Karpas-422 (cell line): ENCODE measurements at regions not wholly inside any gene's neighbourhood (a gene's known extent, or its start where the extent isn't known, plus 50 kb on each side); places are given as distances from the start of the nearest gene placed in this dataset.
A peak's percentile ranks its signal among the peaks of the same experiment; 100 is the strongest.

Experiments used
- DNase-seq: peaks from one replicate; pipeline ENCODE4 v3.0.0-alpha.2; 2015
- H2AFZ ChIP-seq: fragments of 200-600 bp; sonication (generic); 2 replicates; pipeline ENCODE4 v1.6.1; 2014; ENCODE audit warnings: antibody characterized with exemption, low read length, mixed read lengths
- H3K27ac ChIP-seq: fragments of 200-600 bp; sonication (generic); 2 replicates; pipeline ENCODE4 v1.5.1; 2014; ENCODE audit warnings: mild to moderate bottlenecking, low read length, moderate library complexity
- H3K27me3 ChIP-seq: fragments of 200-600 bp; sonication (generic); 2 replicates; pipeline ENCODE4 v1.6.1; 2014; ENCODE audit warnings: low read length, mixed read lengths
- H3K36me3 ChIP-seq: fragments of 200-600 bp; sonication (generic); 2 replicates; pipeline ENCODE4 v1.6.1; 2014; ENCODE audit warnings: low read length, mixed read lengths; ENCODE audit not compliant: insufficient read depth
- H3K4me1 ChIP-seq: fragments of 200-600 bp; sonication (generic); 2 replicates; pipeline ENCODE4 v1.6.1; 2014; ENCODE audit warnings: mild to moderate bottlenecking, low read length, mixed read lengths
- H3K4me2 ChIP-seq: fragments of 200-600 bp; sonication (generic); 2 replicates; pipeline ENCODE4 v1.6.1; 2014; ENCODE audit warnings: low read length, low read depth, mild to moderate bottlenecking; ENCODE audit not compliant: poor library complexity, severe bottlenecking
- H3K4me3 ChIP-seq: fragments of 200-600 bp; sonication (generic); 2 replicates; pipeline ENCODE4 v1.5.1; 2014; ENCODE audit warnings: mild to moderate bottlenecking, antibody characterized with exemption, low read length, mixed read lengths
- H3K79me2 ChIP-seq: fragments of 200-600 bp; sonication (generic); 2 replicates; pipeline ENCODE4 v1.6.1; 2014; ENCODE audit warnings: mild to moderate bottlenecking, low read length, mixed read lengths
- H3K9ac ChIP-seq: fragments of 200-600 bp; sonication (generic); 2 replicates; pipeline ENCODE4 v1.6.0; 2014; ENCODE audit warnings: low read length
- H3K9me2 ChIP-seq: fragments of 200-600 bp; sonication (generic), shearing (Covaris generic); replicated peaks from 2 replicates; pipeline ENCODE4 v1.6.0; 2014; ENCODE audit warnings: mild to moderate bottlenecking, low read length, moderate library complexity; ENCODE audit not compliant: insufficient read depth
- H3K9me3 ChIP-seq: fragments of 300-700, 200-600 bp; sonication (generic); 2 replicates; pipeline ENCODE4 v1.6.1; 2014; ENCODE audit warnings: low read length, mixed read lengths
- H4K20me1 ChIP-seq: fragments of 200-600 bp; sonication (generic); 2 replicates; pipeline ENCODE4 v1.6.1; 2014; ENCODE audit warnings: mild to moderate bottlenecking, antibody characterized with exemption, low read length, low read depth; ENCODE audit not compliant: insufficient read depth

DNA sequence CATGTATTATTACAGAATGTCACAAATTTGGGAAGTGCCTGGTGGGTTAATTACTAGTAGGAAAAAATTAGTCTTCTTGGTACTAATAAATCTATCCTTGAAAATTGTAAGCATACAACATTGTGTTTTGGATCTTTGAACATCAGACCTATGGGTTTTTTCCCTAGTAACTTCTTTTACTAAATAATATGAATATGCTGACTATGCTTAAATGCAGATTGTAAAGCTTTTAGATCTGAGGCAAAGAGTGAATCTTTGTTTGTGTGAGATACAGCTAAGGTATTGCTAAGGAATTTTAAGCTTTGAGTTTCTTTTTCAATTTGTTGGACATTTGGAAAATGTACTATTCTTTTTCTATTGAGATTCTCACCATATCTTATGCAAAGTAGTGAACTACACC lies 390.6 kb upstream of the CCNH start:
- H4K20me1 ChIP-seq = no peaks in the 10 kb centered on the region
- H3K9me2 ChIP-seq = no peaks in the 10 kb centered on the region
- no peak overlapping the region for H3K4me3 ChIP-seq
- H3K4me1 ChIP-seq = no peaks in the 10 kb centered on the region
- DNase-seq = no peak
- H3K27ac ChIP-seq = no peak overlapping the region
- no peak overlapping the region for H3K4me2 ChIP-seq
- no peaks in the 10 kb centered on the region; the same call in 1 of the 2 replicates for H3K9me3 ChIP-seq
- no peaks in the 10 kb centered on the region for H3K79me2 ChIP-seq
- no peaks in the 10 kb centered on the region for H3K27me3 ChIP-seq
- H2AFZ ChIP-seq = no peak overlapping the region
- no peak overlapping the region for H3K9ac ChIP-seq
- no peaks in the 10 kb centered on the region for H3K36me3 ChIP-seq

GRCh38 chr5:87791869-87792268 lies 379.1 kb upstream of the CCNH start:
- no peak overlapping the region for H3K4me2 ChIP-seq
- H3K27me3 ChIP-seq = no peaks in the 10 kb centered on the region
- no peak overlapping the region for H2AFZ ChIP-seq
- H3K9me2 ChIP-seq = no peaks in the 10 kb centered on the region
- no peak for DNase-seq
- no peaks in the 10 kb centered on the region for H3K9me3 ChIP-seq
- H3K36me3 ChIP-seq = no peaks in the 10 kb centered on the region
- H4K20me1 ChIP-seq = no peaks in the 10 kb centered on the region
- no peaks in the 10 kb centered on the region for H3K79me2 ChIP-seq
- no peak overlapping the region for H3K9ac ChIP-seq
- no peaks in the 10 kb centered on the region for H3K4me1 ChIP-seq
- no peak overlapping the region for H3K4me3 ChIP-seq
- H3K27ac ChIP-seq = no peak overlapping the region

GRCh38 chr5:87788416-87788815 lies 375.7 kb upstream of the CCNH start:
- Histone ChIP-seq H3K79me2 (no peaks in the 10 kb centered on the region), H3K4me2 (no peak overlapping the region), H3K27ac (no peak overlapping the region), H3K9me3 (no peaks in the 10 kb centered on the region), H3K36me3 (no peaks in the 10 kb centered on the region), H3K9ac (no peak overlapping the region), H3K4me3 (no peak overlapping the region), H3K4me1 (no peaks in the 10 kb centered on the region), H3K9me2 (no peaks in the 10 kb centered on the region), H4K20me1 (no peaks in the 10 kb centered on the region), H2AFZ (no peak overlapping the region), H3K27me3 (no peaks in the 10 kb centered on the region)
- peak; percentile 22 for DNase-seq

- Histone ChIP-seq H3K9ac (no peak overlapping the region), H2AFZ (no peak overlapping the region), H3K9me2 (no peaks in the 10 kb centered on the region), H3K36me3 (no peaks in the 10 kb centered on the region), H3K79me2 (no peaks in the 10 kb centered on the region), H3K27ac (no peak overlapping the region), H3K4me1 (no peaks in the 10 kb centered on the region), H3K4me2 (no peak overlapping the region), H4K20me1 (no peaks in the 10 kb centered on the region), H3K4me3 (no peak overlapping the region), H3K27me3 (no peaks in the 10 kb centered on the region), H3K9me3 (no peaks in the 10 kb centered on the region)
- peak; percentile 31 for DNase-seq
Measured at GRCh38 chr5:87787625-87788256, 375.0 kb upstream of the CCNH start.

DNA sequence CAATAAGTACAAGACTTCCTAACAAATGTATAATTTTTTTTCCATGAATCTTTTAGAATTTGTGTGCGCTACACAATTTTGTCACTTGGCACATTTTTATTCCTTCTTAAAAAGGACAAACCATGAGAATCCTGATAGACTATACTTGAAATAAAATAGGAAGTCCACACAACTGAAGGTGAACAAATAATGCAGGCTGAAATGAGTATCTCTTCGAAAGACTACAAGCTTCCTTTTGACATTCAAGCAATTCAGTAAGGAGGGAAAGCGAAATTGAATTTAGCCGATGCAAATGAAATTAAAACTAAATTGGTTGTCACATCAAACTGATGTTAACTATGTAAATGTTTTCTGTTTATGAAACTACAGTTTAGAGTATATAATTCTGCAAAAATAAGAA lies 374.4 kb upstream of the CCNH start:
- Histone ChIP-seq H3K9ac (no peak overlapping the region), H3K4me3 (no peak overlapping the region), H2AFZ (no peak overlapping the region), H3K4me1 (no peaks in the 10 kb centered on the region), H3K27me3 (no peaks in the 10 kb centered on the region), H4K20me1 (no peaks in the 10 kb centered on the region), H3K36me3 (no peaks in the 10 kb centered on the region), H3K79me2 (no peaks in the 10 kb centered on the region), H3K9me3 (no peaks in the 10 kb centered on the region), H3K4me2 (no peak overlapping the region), H3K27ac (no peak overlapping the region), H3K9me2 (no peaks in the 10 kb centered on the region)
- no peak for DNase-seq

- Histone ChIP-seq H2AFZ (no peak overlapping the region), H3K79me2 (no peaks in the 10 kb centered on the region)
Measured at GRCh38 chr5:87786471-87786870, 373.7 kb upstream of the CCNH start.

GRCh38 chr5:87785554-87786335 lies 373.0 kb upstream of the CCNH start:
- no peaks in the 10 kb centered on the region for H4K20me1 ChIP-seq
- H3K27me3 ChIP-seq = no peaks in the 10 kb centered on the region
- no peak overlapping the region for H3K4me3 ChIP-seq
- no peak overlapping the region for H3K9ac ChIP-seq
- H3K27ac ChIP-seq = no peak overlapping the region
- no peak overlapping the region for H2AFZ ChIP-seq
- no peak overlapping the region for H3K4me2 ChIP-seq
- DNase-seq = no peak
- 0 out of 2 replicates have a peak, but pooled peaks cover 2% of the 10 kb centered on the region for H3K4me1 ChIP-seq
- no peaks in the 10 kb centered on the region for H3K79me2 ChIP-seq
- H3K9me3 ChIP-seq = no peaks in the 10 kb centered on the region
- H3K36me3 ChIP-seq = no peaks in the 10 kb centered on the region
- no peaks in the 10 kb centered on the region for H3K9me2 ChIP-seq

More at GRCh38 chr5:87786471-87786870, 373.7 kb upstream of the CCNH start:
- DNase-seq = no peak
- Histone ChIP-seq H4K20me1 (no peaks in the 10 kb centered on the region), H3K27me3 (no peaks in the 10 kb centered on the region), H3K36me3 (no peaks in the 10 kb centered on the region), H3K9me2 (no peaks in the 10 kb centered on the region), H3K4me2 (no peak overlapping the region), H3K4me1 (no peaks in the 10 kb centered on the region), H3K9ac (no peak overlapping the region), H3K27ac (no peak overlapping the region), H3K4me3 (no peak overlapping the region), H3K9me3 (no peaks in the 10 kb centered on the region)

- H2AFZ ChIP-seq = no peak overlapping the region; the same call in 1 of the 2 replicates
- H3K9ac ChIP-seq = no peak overlapping the region
- H3K27ac ChIP-seq = no peak overlapping the region
- no peaks in the 10 kb centered on the region for H3K79me2 ChIP-seq
- 0 out of 2 replicates have a peak, but pooled peaks cover 2% of the 10 kb centered on the region for H3K4me1 ChIP-seq
- no peaks in the 10 kb centered on the region for H3K9me2 ChIP-seq
- H3K4me3 ChIP-seq = no peak overlapping the region
- no peaks in the 10 kb centered on the region for H3K36me3 ChIP-seq
- no peak overlapping the region for H3K4me2 ChIP-seq
- DNase-seq = no peak
- no peaks in the 10 kb centered on the region for H4K20me1 ChIP-seq
- no peaks in the 10 kb centered on the region for H3K9me3 ChIP-seq
- no peaks in the 10 kb centered on the region for H3K27me3 ChIP-seq
Measured at GRCh38 chr5:87784879-87785495, 372.3 kb upstream of the CCNH start.
